ENCODE measurements at regions not wholly inside any gene's neighbourhood (a gene's known extent, or its start where the extent isn't known, plus 50 kb on each side); places are given as distances from the start of the nearest gene placed in this dataset.

DNA sequence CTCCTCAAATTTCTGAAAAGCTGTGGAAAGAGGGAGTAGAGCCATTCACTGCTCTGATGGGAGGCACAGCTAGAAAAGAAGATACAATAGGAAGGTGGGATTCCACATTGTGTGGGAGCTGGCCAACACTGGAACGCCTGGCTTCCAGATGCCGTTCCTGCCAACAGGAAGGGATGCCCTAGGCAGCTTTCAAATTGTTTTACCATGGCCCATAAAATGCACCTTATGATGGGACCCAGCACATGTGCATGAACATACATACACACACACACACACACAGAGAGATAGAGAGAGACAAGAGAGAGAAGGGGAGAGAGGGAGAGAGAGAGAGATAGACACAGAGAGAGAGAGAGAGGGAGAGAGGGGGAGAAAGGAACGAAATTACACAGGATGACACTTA, 86.1 kb upstream of the BZW1 start:
- H3K9me3 Mint-ChIP-seq = no peaks in the 10 kb centered on the region
- no peak overlapping the region for H3K27ac Mint-ChIP-seq
- no peak for DNase-seq
- H3K4me1 Mint-ChIP-seq = peaks cover 13% of the 10 kb centered on the region
- peaks cover 4% of the 10 kb centered on the region for H3K36me3 Mint-ChIP-seq (ENCODE audit: low read depth)
- H3K27me3 Mint-ChIP-seq = peaks cover 28% of the 10 kb centered on the region
- no peak overlapping the region for H3K4me3 Mint-ChIP-seq
- CTCF ChIA-PET = interaction anchor here (1.7 kb wide), 1 partner anchor 12 kb away, joined by 8 read pairs; no protein-coding TSS in a partner anchor
- POLR2A ChIA-PET = interaction anchor here (1.0 kb wide), 1 partner anchor 22 kb away, joined by 3 read pairs; no protein-coding TSS in a partner anchor

DNA sequence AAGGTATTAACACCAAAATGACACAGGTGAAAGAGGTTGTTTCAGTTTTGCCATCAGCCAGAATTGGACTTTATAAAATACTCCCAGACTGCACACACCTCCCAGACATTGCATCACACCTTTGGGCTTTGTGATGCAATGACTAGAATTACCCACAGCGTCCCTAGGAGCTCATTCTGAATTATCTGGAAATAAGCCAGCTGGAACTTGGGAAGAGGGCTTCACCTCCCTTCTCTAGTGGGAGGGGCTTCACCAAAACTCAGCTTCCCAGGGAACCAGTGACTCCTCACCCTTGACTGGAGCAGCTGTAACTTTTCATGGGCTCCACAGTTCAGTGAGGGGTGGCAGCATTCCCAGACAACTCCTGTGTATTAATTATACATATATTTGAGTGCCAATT, 83.1 kb upstream of the BZW1 start:
- Mint-ChIP-seq H3K9me3 (no peaks in the 10 kb centered on the region), H3K27me3 (peaks cover 24% of the 10 kb centered on the region), H3K4me3 (no peak overlapping the region), H3K4me1 (peaks cover 13% of the 10 kb centered on the region), H3K27ac (no peak overlapping the region), H3K36me3 (ENCODE audit: low read depth) (no peaks in the 10 kb centered on the region)
- CTCF ChIA-PET = no interaction called here
- POLR2A ChIA-PET = interaction anchor here (1.0 to 1.5 kb wide), 3 partner anchors 11 to 136 kb away, joined by 3 to 4 read pairs (median 3); partner anchors contain the start of gene CLK1
- no peak for DNase-seq

DNA sequence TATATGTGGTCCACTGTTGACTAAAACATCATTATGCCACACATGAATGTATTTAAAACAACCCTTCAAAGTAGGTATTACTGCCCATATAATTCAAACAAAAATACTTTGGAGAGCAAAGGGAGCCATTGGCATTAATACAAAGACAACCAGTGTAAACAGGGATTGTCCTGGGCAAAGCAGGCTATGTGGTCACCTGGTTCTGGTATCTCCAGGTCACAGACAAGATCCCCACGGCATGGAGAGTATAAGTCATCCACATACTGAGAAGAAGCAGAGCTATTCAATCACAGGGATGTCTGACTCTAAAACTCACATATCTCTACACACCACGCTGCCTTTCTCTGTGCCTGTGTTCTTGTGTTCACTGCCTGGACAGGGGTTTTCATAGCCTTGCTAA, 81.4 kb upstream of the BZW1 start:
- H3K4me3 Mint-ChIP-seq = no peak overlapping the region
- H3K36me3 Mint-ChIP-seq (ENCODE audit: low read depth) = no peaks in the 10 kb centered on the region
- DNase-seq = no peak
- peaks cover 20% of the 10 kb centered on the region for H3K27me3 Mint-ChIP-seq
- POLR2A ChIA-PET = interaction anchor here (1.3 to 1.9 kb wide), 2 partner anchors 9 to 17 kb away, joined by 3 to 7 read pairs; no protein-coding TSS in a partner anchor
- H3K27ac Mint-ChIP-seq = no peak overlapping the region
- peaks cover 17% of the 10 kb centered on the region for H3K4me1 Mint-ChIP-seq
- no peaks in the 10 kb centered on the region for H3K9me3 Mint-ChIP-seq
- CTCF ChIA-PET = interaction anchor here (0.6 kb wide), 1 partner anchor 428 kb away, joined by 3 read pairs; no protein-coding TSS in a partner anchor

DNA sequence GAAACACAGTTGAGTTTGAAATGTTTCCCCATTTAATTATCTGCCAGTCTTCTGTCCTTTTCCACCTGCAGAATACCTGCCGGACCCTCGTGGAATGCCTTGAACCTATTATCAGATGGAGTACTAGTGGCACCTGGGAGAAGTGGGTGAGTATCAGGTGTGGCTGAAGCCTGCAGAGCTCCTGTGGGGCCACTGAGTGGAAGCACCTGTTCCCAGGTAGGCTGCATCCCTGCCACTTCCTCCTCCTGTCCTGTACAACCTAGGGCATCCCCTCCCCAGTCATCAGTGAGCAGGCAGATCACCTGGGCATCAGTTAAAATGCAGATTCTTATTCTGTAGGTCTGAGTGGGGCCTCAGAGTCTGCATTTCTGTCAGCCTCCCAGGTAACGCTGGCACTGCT, 80.8 kb upstream of the BZW1 start:
- ChIA-PET CTCF (interaction anchor here (1.0 kb wide), 1 partner anchor 18 kb away, joined by 5 read pairs; no protein-coding TSS in a partner anchor), POLR2A (interaction anchor here (1.3 to 1.9 kb wide), 2 partner anchors 9 to 18 kb away, joined by 3 to 7 read pairs; no protein-coding TSS in a partner anchor)
- H3K4me3 Mint-ChIP-seq = no peak overlapping the region

DNA sequence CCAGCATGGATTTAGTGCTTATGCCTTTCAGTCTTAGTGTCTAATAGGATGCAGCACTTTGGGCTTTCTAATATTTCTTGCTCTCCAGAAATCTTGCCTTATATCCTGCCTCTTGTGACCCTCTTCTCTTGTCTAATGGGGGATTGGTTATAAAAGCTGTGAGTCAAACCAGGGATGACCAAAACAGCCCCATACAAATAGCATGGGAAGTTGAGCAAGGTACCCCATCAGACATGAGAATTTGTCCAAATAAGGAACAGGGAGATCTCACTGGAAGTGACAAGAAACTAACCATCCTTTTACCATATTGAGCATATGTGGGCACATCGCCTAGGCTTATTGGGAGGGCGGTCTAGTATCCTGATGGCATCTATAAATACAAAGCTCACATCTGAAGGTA, 78.8 kb upstream of the BZW1 start:
- Mint-ChIP-seq H3K4me3 (no peak overlapping the region), H3K9me3 (no peaks in the 10 kb centered on the region), H3K27ac (no peak overlapping the region), H3K4me1 (peaks cover 10% of the 10 kb centered on the region), H3K36me3 (ENCODE audit: low read depth) (no peaks in the 10 kb centered on the region), H3K27me3 (peaks cover 9% of the 10 kb centered on the region)
- DNase-seq = no peak
- ChIA-PET CTCF (no interaction called here), POLR2A (interaction anchor here (3.3 kb wide), 1 partner anchor 19 kb away, joined by 13 read pairs; no protein-coding TSS in a partner anchor)

More for the DNA sequence above, 80.8 kb upstream of the BZW1 start:
- H3K27me3 Mint-ChIP-seq = peaks cover 14% of the 10 kb centered on the region
- H3K27ac Mint-ChIP-seq = no peak overlapping the region
- no peaks in the 10 kb centered on the region for H3K9me3 Mint-ChIP-seq
- DNase-seq = no peak
- no peaks in the 10 kb centered on the region for H3K36me3 Mint-ChIP-seq (ENCODE audit: low read depth)
- H3K4me1 Mint-ChIP-seq = peaks cover 18% of the 10 kb centered on the region

DNA sequence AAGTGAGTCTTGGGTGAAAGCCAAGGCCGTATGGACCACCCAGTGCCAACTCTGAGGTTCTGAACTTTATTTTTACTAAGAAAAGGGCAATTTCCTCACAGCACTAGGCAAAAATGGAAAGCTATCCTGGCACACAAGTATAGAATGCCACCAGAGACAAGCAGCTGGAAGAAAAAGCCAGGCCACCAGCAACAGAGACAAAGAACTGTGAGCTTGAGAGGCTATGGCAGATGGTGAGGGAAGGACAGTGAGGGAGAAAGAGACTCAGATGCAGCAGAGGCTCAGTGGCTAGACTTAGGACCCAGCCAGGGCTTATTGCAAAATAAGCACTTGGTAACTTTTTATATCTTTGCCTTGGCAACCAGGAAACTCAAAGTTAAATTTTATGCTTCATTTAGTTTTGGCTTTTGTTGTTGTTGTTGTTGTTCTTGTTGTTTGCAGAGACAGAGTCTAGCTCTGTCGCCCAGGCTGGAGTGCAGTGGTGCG, 78.0 kb upstream of the BZW1 start:
- Mint-ChIP-seq H3K9me3 (no peaks in the 10 kb centered on the region), H3K4me3 (no peak overlapping the region), H3K36me3 (ENCODE audit: low read depth) (no peaks in the 10 kb centered on the region), H3K4me1 (peaks cover 10% of the 10 kb centered on the region), H3K27ac (no peak overlapping the region), H3K27me3 (peaks cover 9% of the 10 kb centered on the region)
- ChIA-PET CTCF (interaction anchor here (1.9 kb wide), 1 partner anchor 23 kb away, joined by 8 read pairs; no protein-coding TSS in a partner anchor), POLR2A (interaction anchor here (3.3 kb wide), 1 partner anchor 20 kb away, joined by 13 read pairs; no protein-coding TSS in a partner anchor)
- DNase-seq = no peak

DNA sequence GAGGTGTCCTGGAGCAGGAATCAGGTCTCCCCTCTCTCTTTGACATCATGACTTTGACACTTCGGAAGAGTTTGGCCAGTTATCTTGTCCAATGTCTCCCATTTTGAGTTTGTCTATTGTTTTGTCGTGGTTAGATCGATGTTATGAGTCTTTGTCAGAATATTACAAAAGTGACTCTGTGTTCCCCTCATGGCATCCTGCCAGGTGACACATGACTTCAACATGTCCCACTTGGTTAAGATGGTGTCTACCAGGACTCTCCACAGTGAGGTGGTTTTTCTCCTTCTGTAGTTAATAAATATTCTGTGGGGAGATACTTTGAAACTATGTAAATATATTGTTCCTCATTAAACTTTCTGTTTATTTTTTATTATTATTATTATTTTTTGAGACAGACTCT, 76.6 kb upstream of the BZW1 start:
- Mint-ChIP-seq H3K27me3 (peaks cover 12% of the 10 kb centered on the region), H3K4me3 (no peak overlapping the region), H3K4me1 (peaks cover 10% of the 10 kb centered on the region), H3K27ac (no peak overlapping the region), H3K9me3 (no peaks in the 10 kb centered on the region), H3K36me3 (ENCODE audit: low read depth) (no peaks in the 10 kb centered on the region)
- ChIA-PET CTCF (interaction anchor here (0.9 to 1.9 kb wide), 5 partner anchors 23 to 251 kb away, joined by 3 to 18 read pairs (median 5); partner anchors contain the start of gene SGO2), POLR2A (no interaction called here)
- no peak for DNase-seq

DNA sequence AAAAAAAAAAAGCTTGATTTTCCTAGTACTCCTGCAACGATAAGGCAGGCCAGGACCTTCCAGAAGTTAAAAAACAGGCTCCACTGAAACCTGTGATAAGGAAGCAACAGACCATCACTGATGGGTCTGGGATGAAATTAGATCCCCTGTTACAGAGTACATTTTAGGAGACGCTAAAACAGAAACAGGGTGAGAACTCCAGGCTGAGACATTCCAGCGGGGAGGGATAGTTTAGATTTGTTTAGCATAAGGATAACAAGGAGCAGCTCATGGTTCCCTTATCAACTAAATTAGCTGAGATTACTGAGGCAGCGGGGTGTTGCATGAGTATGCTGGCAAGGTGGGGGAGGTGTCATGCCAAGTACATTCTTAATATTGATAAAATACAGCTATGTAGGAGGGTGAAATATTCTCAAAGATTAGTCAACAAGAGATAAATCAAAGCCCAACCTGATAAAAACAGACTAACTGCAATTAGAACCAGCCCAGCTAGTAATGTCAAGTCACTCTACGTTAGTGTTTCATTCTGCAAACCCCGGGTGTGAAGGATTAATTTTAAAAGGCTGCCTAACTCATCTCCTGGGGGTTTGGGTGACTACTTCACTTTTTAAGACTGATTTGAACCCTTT, 75.0 kb upstream of the BZW1 start:
- Mint-ChIP-seq H3K27me3 (peaks cover 12% of the 10 kb centered on the region), H3K4me3 (no peak overlapping the region), H3K36me3 (ENCODE audit: low read depth) (no peaks in the 10 kb centered on the region), H3K27ac (no peak overlapping the region), H3K4me1 (peaks cover 10% of the 10 kb centered on the region), H3K9me3 (no peaks in the 10 kb centered on the region)
- ChIA-PET CTCF (interaction anchor here (0.7 to 1.6 kb wide), 3 partner anchors 24 to 161 kb away, joined by 3 to 6 read pairs (median 3); no protein-coding TSS in a partner anchor), POLR2A (interaction anchor here (1.5 kb wide), 1 partner anchor 24 kb away, joined by 5 read pairs; no protein-coding TSS in a partner anchor)
- no peak for DNase-seq

DNA sequence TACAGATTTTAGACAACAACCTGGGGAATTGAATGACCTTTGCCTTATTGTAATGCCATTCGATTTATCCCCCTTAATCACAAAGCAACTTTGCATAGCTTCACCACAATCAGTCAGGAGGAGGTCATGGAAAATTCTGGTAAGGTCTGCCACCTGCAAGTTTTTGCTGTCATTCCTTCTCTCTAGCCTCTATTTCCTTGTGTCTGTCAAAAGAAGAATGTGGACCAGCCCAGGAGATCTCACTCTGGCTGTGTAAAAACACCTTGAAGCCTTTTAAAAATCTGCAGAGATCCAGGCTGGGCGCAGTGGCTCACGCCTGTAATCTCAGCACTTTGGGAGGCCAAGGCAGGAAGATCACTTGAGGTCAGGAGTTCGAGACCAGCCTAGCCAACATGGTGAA, 74.1 kb upstream of the BZW1 start:
- ChIA-PET CTCF (interaction anchor here (1.6 kb wide), 1 partner anchor 25 kb away, joined by 6 read pairs; no protein-coding TSS in a partner anchor), POLR2A (interaction anchor here (1.5 kb wide), 1 partner anchor 24 kb away, joined by 5 read pairs; no protein-coding TSS in a partner anchor)

DNA sequence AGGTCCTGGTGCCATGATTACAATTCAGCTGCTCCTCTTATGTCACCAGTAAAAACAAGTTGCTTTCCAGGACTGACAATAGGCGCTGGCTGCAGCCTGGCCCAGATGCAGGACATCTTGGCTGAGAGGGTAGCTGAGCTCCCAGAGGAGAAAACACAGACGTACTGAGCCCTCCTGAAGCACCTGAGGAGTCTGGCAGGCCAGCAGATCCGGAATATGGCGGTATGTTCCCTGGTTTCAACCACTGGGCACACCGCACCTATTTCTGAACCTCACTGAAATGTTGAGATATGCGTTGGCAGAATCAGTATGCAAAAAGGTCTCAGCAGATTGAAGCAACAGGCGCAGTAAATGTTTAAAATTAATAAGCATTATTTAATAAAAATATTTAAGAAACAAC, 73.1 kb upstream of the BZW1 start:
- ChIA-PET POLR2A (no interaction called here), CTCF (no interaction called here)
- DNase-seq = no peak
- Mint-ChIP-seq H3K4me1 (peaks cover 10% of the 10 kb centered on the region), H3K4me3 (no peak overlapping the region), H3K27ac (no peak overlapping the region), H3K27me3 (peaks cover 9% of the 10 kb centered on the region), H3K9me3 (no peaks in the 10 kb centered on the region), H3K36me3 (ENCODE audit: low read depth) (no peaks in the 10 kb centered on the region)

More for the DNA sequence above, 74.1 kb upstream of the BZW1 start:
- H3K4me1 Mint-ChIP-seq = peaks cover 10% of the 10 kb centered on the region
- H3K9me3 Mint-ChIP-seq = no peaks in the 10 kb centered on the region
- no peaks in the 10 kb centered on the region for H3K36me3 Mint-ChIP-seq (ENCODE audit: low read depth)
- no peak for DNase-seq
- no peak overlapping the region for H3K27ac Mint-ChIP-seq
- H3K4me3 Mint-ChIP-seq = no peak overlapping the region
- peaks cover 9% of the 10 kb centered on the region for H3K27me3 Mint-ChIP-seq

DNA sequence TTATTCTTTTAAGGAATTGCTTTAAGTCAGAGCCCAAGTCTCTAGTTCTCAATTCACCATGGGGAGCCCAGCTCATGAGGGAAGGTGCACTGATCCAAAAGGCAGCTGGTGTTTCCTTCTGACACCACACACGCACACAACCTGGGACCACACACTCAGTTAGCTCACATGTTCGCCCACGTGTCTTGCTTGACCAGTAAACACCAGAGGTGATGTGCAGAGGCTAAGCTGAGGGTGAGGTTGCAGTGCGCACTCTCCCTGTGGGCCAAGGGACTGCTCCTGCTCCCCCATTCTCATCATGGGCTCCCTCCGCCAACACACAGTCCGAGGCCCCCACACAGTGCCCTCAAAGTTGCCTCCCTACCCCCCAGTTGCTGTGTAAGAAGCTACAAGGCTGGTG, 70.8 kb upstream of the BZW1 start:
- ChIA-PET POLR2A (interaction anchor here (1.1 kb wide), 1 partner anchor 28 kb away, joined by 4 read pairs; no protein-coding TSS in a partner anchor), CTCF (interaction anchor here (1.3 kb wide), 1 partner anchor 28 kb away, joined by 3 read pairs; no protein-coding TSS in a partner anchor)
- Mint-ChIP-seq H3K27ac (no peak overlapping the region), H3K4me1 (no peaks in the 10 kb centered on the region), H3K9me3 (no peaks in the 10 kb centered on the region), H3K4me3 (no peak overlapping the region), H3K36me3 (ENCODE audit: low read depth) (no peaks in the 10 kb centered on the region), H3K27me3 (peaks cover 8% of the 10 kb centered on the region)
- no peak for DNase-seq

DNA sequence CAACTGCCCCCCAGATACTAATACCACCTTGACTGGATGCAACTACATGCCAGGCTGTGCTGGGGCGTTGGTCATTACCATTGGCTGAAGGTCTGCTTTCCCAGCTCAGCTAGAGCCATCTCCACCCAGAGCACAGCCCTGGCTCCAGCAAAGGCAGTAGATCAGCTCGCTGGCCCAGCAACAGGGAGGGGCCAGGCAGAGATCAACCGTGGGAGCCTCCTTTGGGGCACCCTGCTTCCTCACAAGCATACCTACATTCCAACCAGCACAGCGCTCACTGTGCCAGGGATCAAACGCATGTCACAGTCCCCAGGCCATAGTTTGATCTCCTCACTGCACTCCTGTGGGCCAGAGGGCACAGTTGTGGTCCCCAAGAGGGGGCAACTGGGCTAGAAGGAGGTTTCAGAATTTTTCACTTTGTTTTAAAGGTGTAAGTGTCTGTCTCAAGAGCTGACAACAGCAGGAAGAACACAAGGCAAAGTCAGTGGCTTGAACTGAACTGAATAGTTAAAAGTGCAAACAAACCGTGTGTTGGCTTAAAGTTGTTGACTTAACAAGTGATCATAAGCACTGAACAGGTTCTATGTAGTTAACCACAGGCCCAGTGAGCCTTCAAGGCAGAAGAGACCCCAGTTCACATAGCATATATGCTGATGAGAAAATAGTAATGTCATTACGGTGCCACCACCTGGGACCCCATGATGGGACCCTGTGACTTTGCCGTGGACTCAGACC, 70.1 kb upstream of the BZW1 start:
- Mint-ChIP-seq H3K9me3 (no peaks in the 10 kb centered on the region), H3K36me3 (ENCODE audit: low read depth) (no peaks in the 10 kb centered on the region), H3K4me3 (no peak overlapping the region), H3K27ac (no peak overlapping the region), H3K4me1 (no peaks in the 10 kb centered on the region), H3K27me3 (peaks cover 8% of the 10 kb centered on the region)
- ChIA-PET CTCF (no interaction called here), POLR2A (interaction anchor here (1.1 kb wide), 1 partner anchor 29 kb away, joined by 4 read pairs; no protein-coding TSS in a partner anchor)
- DNase-seq = no peak

DNA sequence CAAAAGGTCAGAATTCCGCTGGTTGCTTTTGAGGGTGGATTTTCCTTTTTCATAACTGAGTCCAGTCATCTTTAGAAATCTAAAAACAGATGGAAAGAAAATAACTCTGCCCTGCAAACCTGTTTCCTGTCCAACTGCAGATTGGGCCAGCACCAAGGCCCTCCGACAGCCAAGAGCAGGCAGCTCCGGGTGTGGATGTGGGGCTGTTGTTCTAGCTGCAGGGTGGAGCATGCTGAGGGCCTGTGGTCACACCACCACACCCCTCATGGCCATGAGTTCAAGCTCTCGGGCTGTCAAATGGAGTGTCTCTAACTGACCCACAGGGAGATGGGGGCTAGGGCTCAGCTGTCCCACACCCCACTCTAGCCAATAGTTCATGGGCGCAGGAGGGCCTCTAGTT, 69.3 kb upstream of the BZW1 start:
- CTCF ChIA-PET = no interaction called here

More for the DNA sequence above, 69.3 kb upstream of the BZW1 start:
- DNase-seq = no peak
- no peaks in the 10 kb centered on the region for H3K4me1 Mint-ChIP-seq
- no peak overlapping the region for H3K27ac Mint-ChIP-seq
- no peaks in the 10 kb centered on the region for H3K36me3 Mint-ChIP-seq (ENCODE audit: low read depth)
- POLR2A ChIA-PET = no interaction called here
- no peak overlapping the region for H3K4me3 Mint-ChIP-seq
- H3K27me3 Mint-ChIP-seq = peaks cover 6% of the 10 kb centered on the region
- no peaks in the 10 kb centered on the region for H3K9me3 Mint-ChIP-seq

Data from activated CD4-positive, alpha-beta memory T cell treated with anti-CD3 and anti-CD28 coated beads, Interleukin-2, amount 10 ng/mL, durations not matched to agents 7 days and 5 days (primary cell).